HG02623 (cell line): ENCODE measurements at regions not wholly inside any gene's neighbourhood (a gene's known extent, or its start where the extent isn't known, plus 50 kb on each side); places are given as distances from the start of the nearest gene placed in this dataset.
"Not testable (repeated sequence)": the region's sequence is repeated elsewhere in the genome, so short reads cannot be mapped to it uniquely, and the experiment has no call there.

Experiments used
- ATAC-seq: cut with Tn5 transposase; IDR thresholded peaks from one replicate; pipeline ENCODE4 v1.9.1; 2021; ENCODE audit warnings: moderate library complexity; ENCODE audit not compliant: unreplicated experiment

DNA sequence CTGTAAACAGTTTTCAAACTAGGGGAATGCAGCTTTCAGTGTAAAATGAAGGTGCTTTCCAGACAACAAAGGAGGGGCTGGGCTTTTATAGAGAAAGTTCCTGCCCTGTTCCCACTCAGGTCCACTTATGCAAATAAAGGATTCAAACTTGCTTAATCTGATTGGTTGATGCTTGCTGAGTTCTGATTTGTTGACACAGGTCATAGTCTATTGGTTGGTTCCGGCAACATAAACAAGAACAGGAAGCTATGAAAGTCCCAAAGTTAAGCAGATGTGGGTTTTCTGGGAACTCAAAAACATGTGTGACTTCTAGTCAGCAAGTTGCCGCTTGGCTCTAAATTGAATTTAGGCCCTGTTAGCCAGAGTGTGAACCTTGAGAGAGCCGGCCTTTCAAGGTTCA, 194.2 kb upstream of the SVIL start:
- no peak for ATAC-seq

DNA sequence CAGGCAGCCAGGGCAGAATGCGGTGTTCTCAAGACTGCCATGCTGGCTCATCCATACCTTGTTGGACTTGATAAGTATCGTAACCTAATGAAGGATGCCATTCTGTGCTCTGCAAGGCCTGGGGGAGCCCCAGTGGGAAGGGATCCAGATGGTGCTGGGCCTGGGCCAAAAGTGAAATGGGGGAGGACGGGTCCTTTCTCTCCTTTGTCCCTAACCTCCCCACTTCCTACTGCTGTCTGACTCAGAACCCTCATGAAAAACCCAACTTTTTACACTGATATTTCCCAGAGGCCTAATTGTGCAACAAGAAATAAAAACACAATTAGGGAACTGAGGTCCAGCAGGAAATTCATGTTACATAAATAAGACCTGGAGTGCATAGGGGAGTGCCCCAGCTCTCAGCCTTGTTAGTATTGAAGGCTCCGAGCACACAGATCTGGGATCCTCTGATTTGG, 193.7 kb upstream of the SVIL start:
- ATAC-seq: no peak

DNA sequence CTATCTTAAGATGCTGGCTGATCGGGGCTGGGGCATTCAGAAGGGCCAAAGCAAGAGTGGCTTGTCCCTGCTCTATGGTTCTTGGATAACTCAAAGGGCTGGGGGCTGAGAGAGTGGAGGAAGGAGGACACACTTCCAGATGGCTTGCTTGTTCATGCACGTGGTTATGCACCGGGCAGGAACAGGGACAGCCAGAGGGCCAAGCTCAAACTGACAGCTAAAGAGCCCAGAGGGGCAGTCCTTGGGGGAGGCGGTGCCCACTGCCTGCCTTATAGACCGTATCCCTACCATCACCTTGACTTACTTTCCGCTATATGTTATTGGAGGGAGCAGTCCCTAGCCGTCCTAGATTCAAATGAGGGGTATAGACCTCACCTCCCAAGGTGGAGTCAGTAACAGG, 192.7 kb upstream of the SVIL start:
- no peak for ATAC-seq

DNA sequence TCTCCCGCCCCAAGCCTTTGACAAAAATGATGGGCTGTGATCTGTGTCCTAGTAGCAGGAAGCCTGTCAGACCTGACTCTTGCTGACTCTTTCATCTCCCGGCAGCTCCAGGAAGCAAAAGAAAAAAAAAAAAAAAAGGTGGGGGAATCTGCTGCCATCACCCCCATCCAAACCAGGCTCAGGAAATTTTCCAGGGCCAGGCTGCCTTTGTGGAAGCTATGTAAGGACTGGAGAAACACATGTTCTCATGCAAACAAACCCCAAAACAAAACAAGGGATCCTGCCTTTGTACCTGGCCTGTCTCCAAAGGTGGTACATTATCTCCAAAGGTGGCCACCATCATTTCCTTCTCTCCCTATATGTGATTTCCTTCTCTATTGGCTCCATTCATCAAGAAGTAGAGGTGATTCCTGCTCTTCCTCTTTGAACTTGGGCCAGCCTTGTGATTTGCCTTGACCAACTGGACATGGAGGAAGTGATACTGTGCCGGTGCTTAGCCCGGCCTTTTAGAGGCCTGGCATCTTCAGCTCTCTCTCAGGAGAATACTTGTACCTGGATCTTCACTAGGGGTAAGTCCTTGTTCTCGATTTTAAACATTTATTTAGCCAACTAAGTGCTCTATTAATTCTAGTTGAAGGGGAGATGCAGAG, 192.2 kb upstream of the SVIL start:
- no peak for ATAC-seq

DNA sequence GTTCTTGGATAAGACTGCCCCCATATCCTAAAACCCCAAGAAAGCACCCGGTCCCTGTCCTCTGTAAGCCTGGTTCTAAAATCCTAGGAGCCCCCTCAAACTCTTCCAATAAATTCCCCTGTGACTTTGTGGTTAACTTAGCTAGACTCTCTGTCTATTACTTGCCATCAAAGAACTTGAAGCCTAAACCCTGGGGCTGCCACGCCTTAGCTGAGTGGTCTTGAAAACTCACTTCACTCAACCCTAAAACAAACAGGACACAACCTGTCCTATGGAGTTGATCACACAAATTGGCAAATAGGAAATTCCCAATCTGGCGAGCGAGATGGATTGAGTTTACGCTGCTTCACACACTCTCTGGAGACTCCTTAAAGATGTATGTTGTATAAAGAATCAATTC, 191.4 kb upstream of the SVIL start:
- ATAC-seq: no peak

DNA sequence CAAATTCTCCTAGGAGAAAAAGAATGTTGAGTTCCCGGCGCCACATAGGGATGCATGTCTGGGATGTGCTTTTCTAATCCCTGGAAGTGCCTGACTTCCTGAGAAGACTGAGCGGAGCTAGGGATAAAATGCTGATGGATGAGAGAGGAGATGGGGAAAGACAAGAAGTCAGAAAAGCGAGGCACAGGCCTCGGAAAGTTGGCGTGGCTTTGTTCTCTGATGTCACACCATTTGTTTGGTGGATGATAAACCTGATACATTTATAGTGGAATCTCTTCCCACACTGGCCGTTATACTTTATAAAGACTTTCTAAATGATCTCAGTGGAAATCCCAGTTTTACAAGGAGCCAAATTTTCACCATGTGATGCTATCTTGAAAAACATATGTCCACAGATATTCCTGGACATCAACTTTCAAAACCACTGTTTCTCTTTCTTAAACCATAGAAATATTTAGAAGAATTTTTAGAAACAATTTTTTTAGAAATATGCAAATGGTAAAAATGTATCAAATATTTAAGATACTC, 188.8 kb upstream of the SVIL start:
- ATAC-seq: no peak

DNA sequence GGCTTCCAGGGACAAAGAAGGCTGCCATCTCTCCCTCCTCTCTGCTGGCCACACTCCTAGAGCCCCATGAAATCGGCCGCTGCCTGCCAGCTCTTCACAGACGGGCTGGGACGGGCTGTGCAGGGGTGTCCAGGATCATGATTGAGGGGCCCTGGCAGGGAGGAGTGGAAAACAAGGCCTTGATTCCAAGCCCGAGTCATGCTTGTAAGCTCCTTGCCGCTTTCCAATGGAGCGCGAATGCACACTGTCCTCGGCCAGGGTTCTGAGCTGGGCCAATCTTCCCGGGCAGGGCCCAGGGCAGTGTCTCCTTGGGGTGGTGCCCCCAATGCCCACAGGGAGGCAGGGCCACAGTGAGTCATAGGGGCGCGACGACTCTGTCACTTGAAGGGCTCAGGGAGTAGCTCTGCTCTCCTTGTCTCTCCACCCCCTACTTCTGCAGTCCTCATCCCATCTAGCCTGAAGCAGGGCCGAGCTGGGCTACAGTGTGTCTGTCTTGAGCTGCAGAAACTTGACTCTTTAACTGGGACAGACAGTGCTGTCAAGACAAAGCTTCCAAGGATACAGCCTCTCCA, 186.2 kb upstream of the SVIL start:
- no peak for ATAC-seq

DNA sequence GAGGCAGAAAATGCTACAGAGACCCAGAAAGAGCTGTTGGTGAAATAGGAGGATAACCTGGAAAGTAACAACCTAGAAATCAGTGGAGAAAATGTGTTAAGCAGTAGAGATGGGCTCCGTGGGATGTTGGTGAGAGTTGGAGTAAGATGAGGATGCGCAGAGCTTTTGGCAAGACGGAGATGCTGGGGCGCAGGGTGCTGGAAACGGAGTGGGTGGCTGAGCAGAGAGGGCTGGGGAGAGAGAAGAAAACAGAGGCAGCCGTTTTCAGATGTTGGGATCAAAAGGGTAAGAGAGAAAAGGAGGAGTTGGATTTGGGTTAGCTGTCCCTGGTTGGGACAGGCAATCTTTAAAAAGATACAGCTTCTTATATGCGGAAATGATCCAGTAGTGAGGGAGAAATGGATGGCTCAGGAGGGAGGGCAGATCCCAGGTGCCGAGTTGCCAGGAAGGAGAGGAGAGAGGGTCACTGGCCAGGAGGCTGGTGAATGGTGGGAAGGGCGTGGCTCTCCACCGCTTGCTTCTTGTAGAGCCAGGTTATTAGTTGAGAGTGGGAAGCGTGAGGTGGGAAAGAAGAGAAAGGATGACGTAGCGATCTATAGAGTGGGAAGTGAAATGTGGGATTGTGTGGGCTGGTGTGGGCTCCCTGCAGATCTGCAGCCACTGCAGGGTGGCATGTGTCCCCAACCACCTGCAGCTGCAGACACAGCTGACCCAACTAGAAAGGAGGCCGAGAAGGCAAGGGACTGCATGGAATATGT, 182.2 kb upstream of the SVIL start:
- no peak for ATAC-seq

DNA sequence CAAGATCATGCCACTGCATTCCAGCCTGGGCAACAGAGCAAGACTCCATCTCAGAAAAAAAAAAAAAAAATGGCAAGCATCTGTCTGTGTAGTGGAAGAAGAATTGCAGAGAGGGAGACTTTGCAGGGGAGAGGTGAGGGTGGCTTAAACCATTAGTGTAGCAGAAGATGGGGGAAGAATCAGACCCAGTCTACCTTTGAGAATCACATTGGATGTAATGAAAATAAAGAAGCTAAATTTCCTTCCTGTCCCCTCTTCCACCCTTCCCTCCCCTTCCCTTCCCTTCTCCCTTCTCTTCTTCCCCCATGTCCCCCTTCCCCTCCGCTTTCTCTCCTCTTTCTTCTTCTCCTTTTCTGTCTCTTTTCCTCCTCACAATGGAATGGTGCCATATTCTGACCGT, 180.8 kb upstream of the SVIL start:
- no peak for ATAC-seq

DNA sequence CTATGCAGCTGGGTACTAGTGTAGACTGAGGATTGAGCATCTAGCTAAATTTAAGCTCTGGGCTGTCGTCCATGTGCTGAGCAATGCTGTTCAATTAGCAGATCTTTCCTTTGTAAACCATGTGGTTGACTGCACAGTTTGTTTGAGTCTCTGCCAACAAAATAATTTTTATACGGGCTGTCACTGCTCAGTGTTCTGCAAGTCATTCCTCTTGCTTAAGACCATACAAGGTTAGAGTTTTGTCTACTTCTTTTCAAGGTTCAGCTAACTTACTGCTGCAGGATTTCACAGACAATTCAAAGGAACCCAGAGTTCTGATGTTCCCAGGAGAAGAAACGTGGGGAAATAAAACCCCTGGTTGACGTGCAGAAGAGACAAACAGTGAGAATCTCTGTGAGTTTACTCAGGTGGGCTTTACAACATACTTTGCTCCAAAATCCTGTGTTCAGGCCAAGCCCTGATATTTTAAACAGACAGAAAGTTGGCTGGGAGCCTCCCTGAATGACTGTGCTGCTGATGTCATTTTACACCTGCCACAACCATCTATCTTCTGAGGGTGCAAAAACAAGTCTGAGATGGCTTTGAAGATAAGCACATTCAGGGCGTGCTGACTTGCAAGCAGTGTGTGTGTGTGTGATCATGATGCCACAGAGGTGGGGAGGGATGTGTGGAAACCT, 177.1 kb upstream of the SVIL start:
- no peak for ATAC-seq

DNA sequence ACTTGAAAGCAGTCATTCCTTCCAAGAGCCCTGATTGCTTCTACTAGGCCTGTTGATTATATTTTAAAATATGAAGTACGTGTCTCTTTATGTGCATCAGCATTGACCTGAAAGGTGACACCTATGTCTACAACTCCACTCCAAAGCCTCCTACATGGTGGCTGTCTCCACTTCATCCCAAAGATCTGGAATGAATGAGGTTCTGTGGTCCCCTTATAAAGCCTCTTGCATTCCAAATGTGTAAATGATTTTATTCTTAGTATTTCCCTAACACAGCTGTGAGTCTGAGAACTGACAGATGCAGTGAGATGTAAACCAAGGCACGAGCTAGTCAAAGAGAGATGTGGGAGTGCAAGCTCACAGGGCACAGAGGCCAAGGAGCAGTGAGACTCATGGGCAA, 176.0 kb upstream of the SVIL start:
- ATAC-seq: no peak

DNA sequence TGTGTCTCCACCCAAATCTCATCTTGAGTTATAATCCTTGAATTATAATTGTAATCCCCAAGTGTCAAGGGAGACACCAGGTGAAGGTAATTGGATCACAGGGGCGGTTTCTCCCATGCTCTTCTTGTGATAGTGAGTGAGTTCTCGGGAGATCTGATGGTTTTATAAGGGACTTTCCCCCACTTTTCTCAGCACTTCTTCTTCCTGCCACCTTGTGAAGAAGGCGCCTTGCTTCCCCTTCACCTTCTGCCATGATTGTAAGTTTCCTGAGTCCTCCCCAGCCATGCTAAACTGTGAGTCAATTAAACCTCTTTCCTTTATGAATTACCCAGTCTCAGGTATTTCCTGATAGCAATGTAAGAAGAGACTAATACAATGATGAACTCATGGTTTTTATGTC, 175.5 kb upstream of the SVIL start:
- ATAC-seq: not testable (repeated sequence)

DNA sequence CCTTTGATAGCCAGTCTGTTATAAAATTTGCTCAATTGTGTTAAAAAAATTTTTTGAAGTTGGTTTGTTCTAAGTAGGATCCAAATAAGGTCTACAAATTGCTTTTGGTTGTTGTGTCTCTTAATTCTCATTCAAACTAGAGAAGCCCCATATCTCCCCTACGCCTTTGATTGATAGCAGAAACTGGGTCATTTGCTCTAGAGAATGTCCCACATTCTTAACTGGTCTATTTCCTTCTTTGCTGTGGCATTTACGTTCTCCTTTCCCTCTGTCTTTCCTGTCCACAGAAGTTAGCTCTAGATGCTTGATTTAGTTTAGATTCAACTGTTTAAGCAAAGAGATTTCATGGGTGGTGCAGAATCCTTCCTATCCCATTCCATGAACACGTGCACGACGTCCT, 174.6 kb upstream of the SVIL start:
- ATAC-seq: no peak

DNA sequence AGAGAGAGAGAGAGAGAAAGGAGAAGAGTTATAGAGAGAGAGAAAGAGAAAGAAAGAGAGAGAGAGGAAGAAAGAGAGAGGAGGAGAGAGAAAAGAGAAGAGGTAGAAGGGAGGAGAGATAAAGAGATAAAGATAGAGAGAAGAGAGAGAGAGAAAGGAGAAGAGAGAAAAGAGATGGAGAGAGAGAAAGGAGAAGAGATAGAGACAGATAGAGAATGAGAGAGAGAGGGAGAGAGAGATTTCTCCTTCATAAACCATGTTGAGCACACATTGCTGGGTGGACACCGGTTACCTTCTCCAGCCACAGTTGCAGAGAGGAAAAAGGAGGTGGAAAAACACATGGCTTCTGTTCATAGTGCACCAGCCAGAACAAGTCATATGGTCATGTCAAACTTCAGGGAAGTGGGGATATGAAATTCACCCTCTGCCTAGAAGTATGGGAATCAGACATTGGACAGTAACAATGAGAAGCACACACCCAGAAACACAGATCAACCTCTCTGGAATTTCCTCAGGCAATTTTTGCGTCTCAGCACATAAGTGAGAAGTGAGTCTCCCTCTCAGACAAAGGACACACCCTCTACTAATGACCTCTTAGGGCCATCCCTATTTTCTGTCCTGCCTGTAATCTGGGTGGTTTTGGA, 172.5 kb upstream of the SVIL start:
- no peak for ATAC-seq

DNA sequence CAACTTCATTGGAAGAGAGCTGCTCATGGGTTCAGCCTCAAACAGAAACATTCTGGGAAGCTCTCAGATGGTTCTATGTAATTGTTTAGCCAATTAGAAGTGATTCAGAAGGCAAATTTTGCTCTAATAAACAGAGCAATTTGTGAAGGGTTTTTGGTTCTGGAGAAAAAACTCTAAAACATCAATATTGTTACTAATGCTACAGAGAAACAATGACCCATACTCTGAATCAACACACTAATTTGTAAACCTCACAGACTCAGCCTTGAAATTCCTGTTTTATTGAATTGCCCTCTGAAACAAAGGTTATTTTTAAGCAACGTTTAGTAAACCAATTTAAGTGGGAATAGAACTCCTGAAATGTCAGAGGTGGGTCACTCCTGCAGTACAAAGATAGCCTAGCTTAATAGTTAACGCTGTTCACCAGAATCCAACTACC, 171.6 kb upstream of the SVIL start:
- no peak for ATAC-seq

DNA sequence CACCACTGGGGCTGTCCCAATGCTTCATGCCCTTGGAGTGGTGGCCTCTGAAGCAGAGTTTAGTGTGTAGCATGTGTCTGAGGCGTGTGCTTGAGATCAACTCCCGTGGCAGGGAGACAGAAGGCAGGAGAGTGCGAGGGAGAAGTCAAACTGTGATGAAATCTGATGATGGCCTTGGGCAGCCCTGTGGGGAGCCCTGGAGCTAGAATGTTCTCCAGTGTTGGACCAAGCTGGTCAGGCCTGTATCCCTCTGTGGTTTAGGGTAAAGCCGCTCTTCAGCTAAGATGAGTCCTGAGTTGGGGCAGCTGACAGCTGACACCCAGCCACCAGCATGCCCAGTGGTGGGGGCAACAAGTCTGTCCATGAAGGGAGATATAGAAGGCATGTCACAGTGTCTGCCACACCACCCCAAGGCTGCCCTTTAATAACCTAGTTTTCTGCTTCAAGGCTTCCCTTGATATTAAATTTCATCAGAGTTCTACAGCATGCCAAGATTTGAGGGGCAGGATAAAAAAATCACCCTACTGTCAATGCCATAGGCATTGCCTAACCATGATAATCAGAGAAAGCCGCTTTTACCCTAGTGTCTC, 170.5 kb upstream of the SVIL start:
- no peak for ATAC-seq

DNA sequence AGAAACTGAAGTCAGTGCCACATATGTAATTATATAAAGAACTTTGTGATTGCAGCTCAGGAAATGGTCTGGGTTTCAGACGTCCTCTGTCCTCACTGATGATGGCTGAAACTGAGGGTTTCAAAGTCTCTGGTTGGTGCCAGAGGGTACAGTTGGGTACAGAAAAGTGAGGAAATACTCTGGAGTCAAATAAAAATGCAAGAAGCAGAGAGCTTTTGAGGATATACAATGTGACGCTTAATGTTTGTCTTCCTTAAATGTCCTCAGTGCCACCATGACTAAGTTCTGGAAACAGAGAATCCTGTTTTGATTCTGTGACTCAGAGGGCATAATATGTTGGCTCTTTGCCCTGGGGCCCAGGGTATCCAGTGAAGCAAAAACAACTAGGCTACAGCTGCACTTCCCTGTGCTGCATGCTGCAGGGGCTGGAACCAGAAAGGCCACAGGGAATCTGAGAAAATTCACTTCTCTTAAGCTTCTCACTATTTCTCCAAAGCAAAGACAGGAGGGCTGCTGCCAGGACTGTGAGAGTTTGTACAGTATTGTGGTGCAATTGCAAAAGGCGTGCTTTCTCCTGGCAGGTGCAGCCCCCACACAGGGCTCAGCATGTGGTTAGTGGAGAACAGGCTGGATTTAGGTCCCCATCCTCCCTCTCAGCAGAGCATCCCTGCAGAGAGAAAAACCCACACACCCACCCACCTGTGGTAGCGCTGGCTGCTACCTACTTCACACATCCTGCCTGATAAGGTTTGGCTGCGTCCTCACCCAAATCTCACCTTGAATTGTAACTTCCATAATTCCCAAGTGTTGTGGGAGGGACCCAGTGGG, 169.5 kb upstream of the SVIL start:
- no peak for ATAC-seq

DNA sequence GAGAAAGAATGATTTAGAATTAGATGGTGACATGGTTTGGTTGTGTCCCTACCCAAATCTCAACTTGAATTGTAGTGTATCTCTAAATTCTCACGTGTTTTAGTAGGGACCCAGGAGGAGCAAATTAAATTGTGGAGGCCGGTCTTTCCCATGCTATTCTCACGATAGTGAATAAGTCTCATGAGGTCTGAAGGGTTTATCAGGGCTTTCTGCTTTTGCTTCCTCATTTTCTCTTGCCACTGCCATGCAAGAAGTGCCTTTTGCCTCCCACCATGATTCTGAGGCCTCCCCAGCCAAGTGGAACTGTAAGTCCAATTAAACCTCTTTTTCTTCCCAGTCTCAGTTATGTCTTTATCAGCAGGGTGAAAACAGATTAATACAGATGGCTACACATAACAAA, 167.4 kb upstream of the SVIL start:
- no peak for ATAC-seq

DNA sequence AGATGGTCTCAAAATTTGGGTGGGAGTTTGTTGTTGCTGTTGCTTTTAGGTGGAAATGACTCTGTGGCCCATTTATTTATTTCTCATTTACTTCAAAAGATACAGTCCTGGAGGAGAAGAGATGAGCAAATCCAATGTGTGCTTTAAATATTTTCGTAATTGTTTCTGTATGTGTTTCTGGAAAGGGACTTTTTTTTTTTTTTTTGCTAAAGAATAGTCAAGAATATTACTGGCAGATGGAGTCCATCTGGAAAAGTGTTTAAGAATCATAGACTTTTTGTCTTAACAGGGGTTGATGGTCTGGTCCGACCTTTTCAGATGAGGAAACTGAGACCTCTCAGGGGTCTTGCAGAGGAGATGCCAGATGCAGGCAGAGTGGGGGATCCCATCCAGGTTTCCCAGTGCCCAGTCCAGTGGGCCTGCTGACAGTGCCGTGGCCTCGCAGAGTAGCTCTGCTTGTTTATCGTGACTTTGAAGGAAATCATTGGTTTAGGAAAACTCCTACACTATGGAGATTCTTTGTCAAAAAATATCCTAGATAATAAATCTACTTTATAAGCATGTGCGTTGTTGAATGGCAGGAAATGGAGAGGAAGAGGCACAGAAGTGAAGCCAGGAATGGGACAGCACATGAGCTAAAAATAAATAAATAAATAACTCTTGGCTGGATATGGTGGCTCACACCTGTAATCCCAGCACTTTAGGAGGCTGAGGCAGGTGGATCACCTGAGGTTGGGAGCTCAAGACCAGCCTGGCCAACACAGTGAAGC, 164.3 kb upstream of the SVIL start:
- no peak for ATAC-seq
